Right cardiac atrium (tissue), 5 donors: ENCODE measurements at regions not wholly inside any gene's neighbourhood (a gene's known extent, or its start where the extent isn't known, plus 50 kb on each side); places are given as distances from the start of the nearest gene placed in this dataset.
"Not testable (repeated sequence)": the region's sequence is repeated elsewhere in the genome, so short reads cannot be mapped to it uniquely, and the experiment has no call there.

Experiments used
- ATAC-seq, 2 donors: fragments of 200-7000 bp; cut with Tn5 transposase; one replicate each; pipeline versions ENCODE4 v1.8.0 to v1.9.1; 2020; ENCODE audit warnings: moderate library complexity in 2 of 2, mild to moderate bottlenecking in 1 of 2
- DNase-seq, 3 donors: peaks; one replicate each; pipeline ENCODE4 v3.0.0-alpha.2; 2020
- H3K27ac ChIP-seq: one replicate; pipeline ENCODE4 v1.5.1; 2013; ENCODE audit warnings: mild to moderate bottlenecking, low read length, control low read depth, moderate library complexity
- H3K27me3 ChIP-seq: one replicate; pipeline ENCODE4 v1.6.1; 2013; ENCODE audit not compliant: control insufficient read depth, insufficient read depth
- H3K4me1 ChIP-seq: one replicate; pipeline ENCODE4 v1.6.1; 2013; ENCODE audit warnings: low read length; ENCODE audit not compliant: control insufficient read depth, insufficient read depth
- H3K4me3 ChIP-seq: one replicate; pipeline ENCODE4 v1.5.1; 2013; ENCODE audit warnings: low read length, control low read depth
- H3K9me3 ChIP-seq: one replicate; pipeline ENCODE4 v1.6.1; 2013; ENCODE audit warnings: low read length; ENCODE audit not compliant: control insufficient read depth
- WGBS: extraction: QIAGEN DNeasy Blood & Tissue Kit; methylation state at CpG from one replicate; pipeline ENCODE4 v1.1.7; 2013; 5-methylcytosine and 5-hydroxymethylcytosine counted together
- intact Hi-C, 4 donors: fragments of 100-400 bp; cut with DNase I; formaldehyde crosslinking; loops; one replicate each; pipeline versions ENCODE4 v1.11.0 to v1.14.0; 2022 to 2023
- donor health status: healthy with polysubstance abuse.
- donor health status: DM: no; HTN: yes; CAD: no.
- donor health status: DM: no; HTN: no; CAD: no.
- donor health status: DM: no; HTN: yes; CAD: no; lungs with severe emphysema.
- donor health status: DM: yes; HTN: yes; CAD: no.

DNA sequence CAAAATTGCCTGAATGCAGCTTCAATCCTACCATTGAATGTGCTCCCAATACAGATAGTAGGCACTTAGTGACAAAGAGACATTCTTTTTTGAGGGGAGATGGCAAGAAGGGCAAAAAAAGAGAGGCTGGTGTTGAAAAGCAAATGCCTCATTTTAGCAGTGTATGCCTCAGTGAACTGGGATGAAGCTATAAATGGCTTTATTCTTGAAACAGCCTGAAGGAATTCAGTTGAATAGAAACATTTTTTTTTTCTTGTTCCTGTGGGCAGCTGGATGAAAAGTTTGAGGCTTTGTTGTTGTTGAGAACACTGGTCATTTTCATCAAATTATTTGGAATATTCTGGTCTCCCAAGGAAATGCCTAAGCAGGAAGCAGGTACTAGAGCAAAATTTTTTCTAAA, 228.9 kb downstream of the RNF144A start:
- ATAC-seq = no peak
- Histone ChIP-seq H3K9me3 (no peaks in the 10 kb centered on the region), H3K4me1 (no peaks in the 10 kb centered on the region), H3K27ac (no peak overlapping the region), H3K4me3 (no peak overlapping the region), H3K27me3 (no peaks in the 10 kb centered on the region)
- no peak for DNase-seq
- intact Hi-C loops = no loop called here

DNA sequence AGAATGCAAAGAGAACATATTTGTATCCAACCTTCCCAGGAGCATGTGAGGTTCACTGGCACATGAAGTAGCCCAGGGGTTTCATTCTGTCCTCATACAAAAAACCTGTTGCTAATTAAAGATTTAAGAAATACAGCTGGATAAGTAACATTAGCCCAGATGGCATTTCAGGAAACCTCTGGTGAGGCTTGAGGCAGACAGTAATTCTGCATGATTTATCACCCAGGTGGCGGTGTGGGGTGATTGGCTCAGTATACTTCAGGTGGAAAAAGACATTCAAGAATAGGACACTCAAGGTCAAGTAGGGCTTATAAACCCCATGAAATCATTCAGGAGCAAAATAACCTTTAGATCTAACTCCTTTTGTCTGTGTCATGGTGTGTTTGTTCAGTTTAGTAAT, 237.4 kb downstream of the RNF144A start:
- H3K4me3 ChIP-seq = no peak overlapping the region
- no peaks in the 10 kb centered on the region for H3K4me1 ChIP-seq
- 95% methylated on average over 1 of the region's 1 CpG for WGBS
- H3K27ac ChIP-seq = no peak overlapping the region
- H3K9me3 ChIP-seq = no peaks in the 10 kb centered on the region
- no peak for ATAC-seq
- intact Hi-C loops = no loop called here
- no peak for DNase-seq
- H3K27me3 ChIP-seq = no peaks in the 10 kb centered on the region

GRCh38 chr2:7161501-7161900, 244.3 kb downstream of the RNF144A start:
- no peak for ATAC-seq
- Histone ChIP-seq H3K27me3 (no peaks in the 10 kb centered on the region), H3K4me3 (no peak overlapping the region), H3K27ac (no peak overlapping the region), H3K9me3 (no peaks in the 10 kb centered on the region), H3K4me1 (no peaks in the 10 kb centered on the region)
- 83% methylated on average over 2 of the region's 2 CpGs for WGBS
- intact Hi-C loops = no loop called here
- no peak for DNase-seq

- WGBS = 94% methylated on average over 1 of the region's 1 CpG
- Histone ChIP-seq H3K9me3 (no peaks in the 10 kb centered on the region), H3K4me3 (no peak overlapping the region), H3K27me3 (no peaks in the 10 kb centered on the region), H3K27ac (no peak overlapping the region), H3K4me1 (no peaks in the 10 kb centered on the region)
- no peak for DNase-seq
- ATAC-seq = no peak
- intact Hi-C loops = no loop called here
Observed at GRCh38 chr2:7165736-7166135, 248.5 kb downstream of the RNF144A start.

DNA sequence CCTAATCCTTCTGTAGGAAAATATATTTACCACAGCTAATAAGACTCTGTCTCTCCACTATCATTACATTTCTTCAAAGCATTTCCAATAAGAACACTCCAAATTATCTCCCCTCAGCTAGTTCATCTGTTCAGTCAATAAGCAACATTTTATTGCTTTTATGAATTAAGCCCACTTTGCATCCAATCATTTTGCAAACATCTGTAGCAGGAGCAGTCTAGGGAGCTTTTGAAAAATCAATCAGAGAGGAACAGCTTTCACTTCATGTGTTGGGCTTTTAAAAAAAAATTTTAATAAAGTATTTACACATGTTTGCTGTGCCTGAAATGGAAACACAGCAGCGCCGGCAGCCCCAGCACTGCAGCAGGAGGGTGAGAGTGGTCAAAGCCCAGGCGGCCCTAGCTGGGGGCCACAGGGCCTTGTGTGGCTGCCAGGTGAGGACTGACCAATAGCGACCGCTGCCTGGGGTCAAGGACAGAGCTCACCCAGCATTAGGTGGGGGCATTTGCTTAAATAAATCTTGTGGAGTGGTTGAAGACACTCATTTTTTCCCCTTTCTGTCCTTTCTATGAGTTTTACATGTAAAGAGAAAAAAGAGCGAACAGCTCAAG, 250.7 kb downstream of the RNF144A start:
- H3K27ac ChIP-seq = no peak overlapping the region
- no peaks in the 10 kb centered on the region for H3K4me1 ChIP-seq
- intact Hi-C loops = no loop called here
- DNase-seq (no peak), ATAC-seq (no peak)
- H3K4me3 ChIP-seq = no peak overlapping the region
- 88% methylated on average over 6 of the region's 6 CpGs for WGBS
- H3K27me3 ChIP-seq = no peaks in the 10 kb centered on the region
- no peaks in the 10 kb centered on the region for H3K9me3 ChIP-seq

DNA sequence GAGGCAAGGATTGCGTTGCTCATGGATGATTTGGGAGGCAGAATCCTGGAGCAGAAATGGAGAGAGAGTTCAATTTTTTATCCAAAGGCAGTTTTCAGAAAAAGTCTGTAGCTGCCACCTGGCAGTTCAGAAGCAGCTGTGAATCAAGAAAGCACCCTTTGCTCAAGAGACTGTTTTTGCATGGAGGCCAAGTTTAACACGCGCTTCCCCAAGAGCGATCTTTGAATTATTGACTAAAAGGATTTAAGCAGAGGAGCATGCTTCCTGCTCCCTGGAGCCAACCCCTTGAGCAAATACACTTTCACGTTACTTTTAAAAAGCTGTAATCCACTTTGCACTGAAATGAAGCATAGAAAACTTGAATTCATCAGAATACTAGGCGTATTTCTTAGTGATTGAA, 252.4 kb downstream of the RNF144A start:
- Histone ChIP-seq H3K4me3 (no peak overlapping the region), H3K4me1 (no peaks in the 10 kb centered on the region), H3K27ac (no peak overlapping the region), H3K27me3 (no peaks in the 10 kb centered on the region), H3K9me3 (no peaks in the 10 kb centered on the region)
- DNase-seq (no peak), ATAC-seq (no peak)
- intact Hi-C loops = no loop called here
- WGBS = 86% methylated on average over 6 of the region's 6 CpGs

DNA sequence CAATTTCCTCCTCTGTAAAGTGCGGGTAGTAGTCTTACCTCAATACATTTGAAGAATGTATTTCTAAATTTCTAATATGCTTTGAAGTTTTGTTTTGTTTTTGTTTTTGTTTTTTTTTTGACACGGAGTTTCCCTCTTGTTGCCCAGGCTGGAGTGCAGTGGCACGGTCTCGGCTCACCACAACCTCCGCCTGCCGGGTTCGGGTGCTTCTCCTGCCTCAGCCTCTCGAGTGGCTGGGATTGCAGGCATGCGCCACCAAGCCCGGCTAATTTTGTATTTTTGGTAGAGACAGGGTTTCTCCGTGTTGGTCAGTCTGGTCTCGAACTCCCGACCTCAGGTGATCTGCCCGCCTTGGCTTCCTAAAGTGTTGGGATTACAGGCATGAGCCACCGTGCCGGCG, 261.8 kb downstream of the RNF144A start:
- WGBS = 96% methylated on average over 17 of the region's 17 CpGs
- H3K27me3 ChIP-seq = not testable (repeated sequence)

DNA sequence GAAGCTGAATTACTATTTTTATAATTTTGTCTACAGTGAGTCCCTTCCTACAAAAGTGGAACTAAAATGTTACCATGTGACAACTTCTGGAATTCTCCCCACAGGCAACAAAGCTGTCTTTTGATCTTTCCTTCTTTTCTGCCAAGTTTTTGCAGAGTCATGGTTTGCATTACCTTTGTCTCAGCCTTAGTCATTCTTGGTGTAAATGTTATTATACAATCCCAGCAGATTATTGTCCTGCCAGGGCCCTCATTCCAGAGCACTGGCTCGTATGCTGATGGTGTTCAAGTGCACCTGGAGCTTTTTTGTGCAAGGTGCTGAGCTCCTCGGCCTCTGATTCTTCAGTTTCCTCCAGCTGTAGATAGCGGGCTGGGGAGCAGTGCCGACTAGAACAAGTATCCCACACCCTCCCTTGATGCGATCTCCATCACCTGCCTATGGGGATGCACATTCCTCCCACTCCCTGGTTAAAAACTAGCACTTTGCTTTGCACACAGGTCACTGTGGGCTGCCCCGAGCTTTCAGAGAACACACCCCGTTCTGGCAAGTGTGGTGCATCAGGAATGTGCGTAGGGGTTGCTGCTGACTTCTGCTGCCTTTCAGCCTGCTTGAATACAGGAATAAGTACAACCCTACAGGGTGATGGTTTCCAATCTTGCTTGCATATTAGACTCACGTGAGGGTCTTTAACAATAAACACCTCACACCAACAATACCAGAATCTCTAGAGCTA, 263.6 kb downstream of the RNF144A start:
- H3K4me3 ChIP-seq = no peak overlapping the region
- H3K27ac ChIP-seq = no peak overlapping the region
- WGBS = 63% methylated on average over 9 of the region's 9 CpGs
- no peak for ATAC-seq
- no peaks in the 10 kb centered on the region for H3K27me3 ChIP-seq
- no peak for DNase-seq
- no peaks in the 10 kb centered on the region for H3K9me3 ChIP-seq
- no peaks in the 10 kb centered on the region for H3K4me1 ChIP-seq
- intact Hi-C loops = no loop called here

More for the DNA sequence above, 261.8 kb downstream of the RNF144A start:
- H3K4me3 ChIP-seq, H3K4me1 ChIP-seq, DNase-seq, H3K27ac ChIP-seq, H3K9me3 ChIP-seq, intact Hi-C loops, ATAC-seq: not testable (repeated sequence)

DNA sequence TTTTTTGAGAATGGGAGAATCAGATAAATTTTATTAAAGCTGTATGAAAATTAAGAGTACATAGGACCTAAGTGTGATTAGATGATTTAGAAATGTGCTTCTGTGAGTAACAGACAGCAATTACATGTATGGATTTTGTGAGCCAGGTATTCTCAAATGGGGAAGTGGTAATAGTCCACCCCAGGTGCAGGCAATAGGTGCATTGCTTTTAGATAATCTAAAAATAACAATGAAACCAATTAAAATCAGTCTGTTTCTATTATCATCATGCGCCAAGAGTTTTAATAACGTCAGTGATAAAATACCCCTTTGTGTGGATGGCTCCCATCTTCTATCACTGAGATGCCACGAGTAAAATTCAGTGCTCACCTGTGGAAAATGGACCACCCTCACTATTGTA, 265.3 kb downstream of the RNF144A start:
- no peak for DNase-seq
- no peak for ATAC-seq
- Histone ChIP-seq H3K27ac (no peak overlapping the region), H3K9me3 (no peaks in the 10 kb centered on the region), H3K4me3 (no peak overlapping the region), H3K27me3 (no peaks in the 10 kb centered on the region), H3K4me1 (no peaks in the 10 kb centered on the region)
- WGBS = 83% methylated on average over 3 of the region's 3 CpGs
- intact Hi-C loops = no loop called here

GRCh38 chr2:7189106-7189505, 271.9 kb downstream of the RNF144A start:
- H3K9me3 ChIP-seq = no peaks in the 10 kb centered on the region
- no peak for DNase-seq
- H3K4me3 ChIP-seq = no peak overlapping the region
- no peaks in the 10 kb centered on the region for H3K27me3 ChIP-seq
- WGBS = 80% methylated on average over 8 of the region's 8 CpGs
- intact Hi-C loops = no loop called here
- ATAC-seq = no peak
- H3K4me1 ChIP-seq = no peaks in the 10 kb centered on the region
- H3K27ac ChIP-seq = no peak overlapping the region

GRCh38 chr2:7190587-7191324, 273.5 kb downstream of the RNF144A start:
- DNase-seq (no peak), ATAC-seq (no peak)
- intact Hi-C loops = no loop called here
- Histone ChIP-seq H3K27ac (no peak overlapping the region), H3K4me1 (no peaks in the 10 kb centered on the region), H3K4me3 (no peak overlapping the region), H3K27me3 (no peaks in the 10 kb centered on the region), H3K9me3 (no peaks in the 10 kb centered on the region)
- WGBS = 73% methylated on average over 5 of the region's 5 CpGs
